ENCODE measurements at regions not wholly inside any gene's neighbourhood (a gene's known extent, or its start where the extent isn't known, plus 50 kb on each side); places are given as distances from the start of the nearest gene placed in this dataset.
A peak's percentile ranks its signal among the peaks of the same experiment; 100 is the strongest.

GRCh38 chr2:8392098-8392866 lies 289.6 kb upstream of the ID2 start:
- H3K4me3 ChIP-seq (ENCODE audit: low read depth, low read length), result no peak overlapping the region
- no peak for DNase-seq (ENCODE audit: low read depth)

- no peak for DNase-seq (ENCODE audit: low read depth)
Observed at GRCh38 chr2:8393506-8393905, 288.4 kb upstream of the ID2 start.

GRCh38 chr2:8394131-8394530 lies 287.7 kb upstream of the ID2 start:
- no peak for DNase-seq (ENCODE audit: low read depth)
- H3K4me3 ChIP-seq (ENCODE audit: low read depth, low read length), result no peak overlapping the region

More at GRCh38 chr2:8393506-8393905, 288.4 kb upstream of the ID2 start:
- no peak overlapping the region for H3K4me3 ChIP-seq (ENCODE audit: low read depth, low read length)

GRCh38 chr2:8394569-8395359 lies 287.1 kb upstream of the ID2 start:
- H3K4me3 ChIP-seq (ENCODE audit: low read depth, low read length), result no peak overlapping the region
- DNase-seq (ENCODE audit: low read depth), result no peak

- no peak overlapping the region for H3K4me3 ChIP-seq (ENCODE audit: low read depth, low read length)
- DNase-seq (ENCODE audit: low read depth), result no peak
Observed at GRCh38 chr2:8395718-8396117, 286.1 kb upstream of the ID2 start.

GRCh38 chr2:8398040-8398668 lies 283.7 kb upstream of the ID2 start:
- no peak for DNase-seq (ENCODE audit: low read depth)
- H3K4me3 ChIP-seq (ENCODE audit: low read depth, low read length), result no peak overlapping the region

GRCh38 chr2:8399731-8400130 lies 282.1 kb upstream of the ID2 start:
- no peak overlapping the region for H3K4me3 ChIP-seq (ENCODE audit: low read depth, low read length)
- DNase-seq (ENCODE audit: low read depth), result no peak

- no peak for DNase-seq (ENCODE audit: low read depth)
- H3K4me3 ChIP-seq (ENCODE audit: low read depth, low read length), result no peak overlapping the region
Observed at GRCh38 chr2:8400196-8400595, 281.7 kb upstream of the ID2 start.

- DNase-seq (ENCODE audit: low read depth), result no peak
- no peak overlapping the region for H3K4me3 ChIP-seq (ENCODE audit: low read depth, low read length)
Observed at GRCh38 chr2:8402222-8402621, 279.6 kb upstream of the ID2 start.

GRCh38 chr2:8403876-8404275 lies 278.0 kb upstream of the ID2 start:
- DNase-seq (ENCODE audit: low read depth), result no peak
- no peak overlapping the region for H3K4me3 ChIP-seq (ENCODE audit: low read depth, low read length)

GRCh38 chr2:8405334-8405733 lies 276.5 kb upstream of the ID2 start:
- no peak for DNase-seq (ENCODE audit: low read depth)
- H3K4me3 ChIP-seq (ENCODE audit: low read depth, low read length), result no peak overlapping the region

GRCh38 chr2:8406271-8406670 lies 275.6 kb upstream of the ID2 start:
- DNase-seq (ENCODE audit: low read depth), result no peak
- no peak overlapping the region for H3K4me3 ChIP-seq (ENCODE audit: low read depth, low read length)

- no peak overlapping the region for H3K4me3 ChIP-seq (ENCODE audit: low read depth, low read length)
- DNase-seq (ENCODE audit: low read depth), result no peak
Observed at GRCh38 chr2:8407332-8407731, 274.5 kb upstream of the ID2 start.

GRCh38 chr2:8408560-8409460 lies 273.0 kb upstream of the ID2 start:
- no peak overlapping the region for H3K4me3 ChIP-seq (ENCODE audit: low read depth, low read length)
- DNase-seq (ENCODE audit: low read depth), result no peak

- H3K4me3 ChIP-seq (ENCODE audit: low read depth, low read length), result no peak overlapping the region
- no peak for DNase-seq (ENCODE audit: low read depth)
Observed at GRCh38 chr2:8409461-8410260, 272.2 kb upstream of the ID2 start.

- H3K4me3 ChIP-seq (ENCODE audit: low read depth, low read length), result no peak overlapping the region
- no peak for DNase-seq (ENCODE audit: low read depth)
Observed at GRCh38 chr2:8412082-8412481, 269.8 kb upstream of the ID2 start.

- no peak overlapping the region for H3K4me3 ChIP-seq (ENCODE audit: low read depth, low read length)
Observed at GRCh38 chr2:8412586-8412985, 269.3 kb upstream of the ID2 start.

GRCh38 chr2:8413589-8414135 lies 268.2 kb upstream of the ID2 start:
- DNase-seq (ENCODE audit: low read depth), result no peak
- H3K4me3 ChIP-seq (ENCODE audit: low read depth, low read length), result no peak overlapping the region

More at GRCh38 chr2:8412586-8412985, 269.3 kb upstream of the ID2 start:
- peak; percentile 28 for DNase-seq (ENCODE audit: low read depth)

Data from skeletal muscle cell (primary cell).